Smooth muscle cell (in vitro differentiated cells): ENCODE measurements at regions not wholly inside any gene's neighbourhood (a gene's known extent, or its start where the extent isn't known, plus 50 kb on each side); places are given as distances from the start of the nearest gene placed in this dataset.

ENCODE experiments used
- DNase-seq: peaks from one replicate; lab custom pipeline; 2025; ENCODE audit not compliant: unreplicated experiment; lab: John Stamatoyannopoulos, UW
- H2AFZ ChIP-seq: fragments of 200-600 bp; sonication (generic); 2 replicates; pipeline ENCODE4 v1.6.0; 2016; ENCODE audit warnings: antibody characterized with exemption, low read depth, mild to moderate bottlenecking
- H3F3A ChIP-seq: fragments of 200-600 bp; sonication (generic); 2 replicates; pipeline ENCODE4 v1.6.0; 2017; ENCODE audit warnings: antibody characterized with exemption, low read depth
- H3K27ac ChIP-seq: fragments of 200-600 bp; sonication (generic); 2 replicates; pipeline ENCODE4 v1.5.1; 2016; ENCODE audit warnings: low read depth, mild to moderate bottlenecking
- H3K27me3 ChIP-seq: fragments of 200-600 bp; sonication (generic); 2 replicates; pipeline ENCODE4 v1.6.1; 2016; ENCODE audit warnings: low read depth, mild to moderate bottlenecking
- H3K36me3 ChIP-seq: fragments of 200-600 bp; sonication (generic); 2 replicates; pipeline ENCODE4 v1.5.1; 2016; ENCODE audit warnings: low read depth
- H3K4me1 ChIP-seq: fragments of 200-600 bp; sonication (generic); 2 replicates; pipeline ENCODE4 v1.5.1; 2016; ENCODE audit warnings: low read depth
- H3K4me2 ChIP-seq: fragments of 200-600 bp; sonication (generic); 2 replicates; pipeline ENCODE4 v1.6.0; 2016; ENCODE audit warnings: mild to moderate bottlenecking
- H3K4me3 ChIP-seq: fragments of 200-600 bp; sonication (generic); 2 replicates; pipeline ENCODE4 v1.5.1; 2016; ENCODE audit warnings: mild to moderate bottlenecking
- H3K79me2 ChIP-seq: fragments of 200-600 bp; sonication (generic); 2 replicates; pipeline ENCODE4 v1.6.0; 2016; ENCODE audit warnings: low read depth, mild to moderate bottlenecking
- H3K9ac ChIP-seq: fragments of 200-600 bp; sonication (generic); 2 replicates; pipeline ENCODE4 v1.6.0; 2016; ENCODE audit warnings: low read depth
- H3K9me3 ChIP-seq: fragments of 200-600 bp; sonication (generic); replicated peaks from 2 replicates; pipeline ENCODE4 v1.5.1; 2016; ENCODE audit warnings: low read depth
- H4K20me1 ChIP-seq: fragments of 200-600 bp; sonication (generic); 2 replicates; pipeline ENCODE4 v1.6.0; 2016; ENCODE audit warnings: low read depth
- WGBS: methylation state at CpG from one replicate; pipeline ENCODE4 v1.1.7; 2016; ENCODE audit warnings: low lambda C conversion rate; 5-methylcytosine and 5-hydroxymethylcytosine counted together
- TF ChIP-seq, protein P1 (sequence below): fragments of 200-600 bp; sonication (generic); IDR thresholded peaks from 2 replicates; pipeline ENCODE4 v1.5.1; 2017; ENCODE audit warnings: borderline replicate concordance, mild to moderate bottlenecking, antibody characterized with exemption; ENCODE audit not compliant: insufficient read depth, poor library complexity, severe bottlenecking

- no peaks in the 10 kb centered on the region for H3K36me3 ChIP-seq
- H3K9ac ChIP-seq, result no peak overlapping the region
- H3F3A ChIP-seq, result no peaks in the 10 kb centered on the region
- H3K4me3 ChIP-seq, result no peak overlapping the region
- H3K9me3 ChIP-seq, result no peaks in the 10 kb centered on the region
- 80% methylated on average over 1 of the region's 1 CpG for WGBS
- H3K79me2 ChIP-seq, result no peaks in the 10 kb centered on the region
- no peaks in the 10 kb centered on the region for H3K4me1 ChIP-seq
- H3K27ac ChIP-seq, result no peak overlapping the region
- no peaks in the 10 kb centered on the region for H4K20me1 ChIP-seq
- DNase-seq, result no peak
- no peak overlapping the region for H2AFZ ChIP-seq
- TF ChIP-seq, protein P1, sequence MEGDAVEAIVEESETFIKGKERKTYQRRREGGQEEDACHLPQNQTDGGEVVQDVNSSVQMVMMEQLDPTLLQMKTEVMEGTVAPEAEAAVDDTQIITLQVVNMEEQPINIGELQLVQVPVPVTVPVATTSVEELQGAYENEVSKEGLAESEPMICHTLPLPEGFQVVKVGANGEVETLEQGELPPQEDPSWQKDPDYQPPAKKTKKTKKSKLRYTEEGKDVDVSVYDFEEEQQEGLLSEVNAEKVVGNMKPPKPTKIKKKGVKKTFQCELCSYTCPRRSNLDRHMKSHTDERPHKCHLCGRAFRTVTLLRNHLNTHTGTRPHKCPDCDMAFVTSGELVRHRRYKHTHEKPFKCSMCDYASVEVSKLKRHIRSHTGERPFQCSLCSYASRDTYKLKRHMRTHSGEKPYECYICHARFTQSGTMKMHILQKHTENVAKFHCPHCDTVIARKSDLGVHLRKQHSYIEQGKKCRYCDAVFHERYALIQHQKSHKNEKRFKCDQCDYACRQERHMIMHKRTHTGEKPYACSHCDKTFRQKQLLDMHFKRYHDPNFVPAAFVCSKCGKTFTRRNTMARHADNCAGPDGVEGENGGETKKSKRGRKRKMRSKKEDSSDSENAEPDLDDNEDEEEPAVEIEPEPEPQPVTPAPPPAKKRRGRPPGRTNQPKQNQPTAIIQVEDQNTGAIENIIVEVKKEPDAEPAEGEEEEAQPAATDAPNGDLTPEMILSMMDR, result no peak
- H3K4me2 ChIP-seq, result no peak overlapping the region
- no peaks in the 10 kb centered on the region for H3K27me3 ChIP-seq
Observed at GRCh38 chr2:138205281-138205680, 241.0 kb downstream of the HNMT start.

GRCh38 chr2:138207074-138207930 is 243.0 kb downstream of the HNMT start:
- WGBS, result 95% methylated on average over 3 of the region's 3 CpGs
- Histone ChIP-seq H3K36me3 (no peaks in the 10 kb centered on the region), H3K4me3 (no peak overlapping the region), H3K9ac (no peak overlapping the region), H2AFZ (no peak overlapping the region), H3K27me3 (no peaks in the 10 kb centered on the region), H3K9me3 (no peaks in the 10 kb centered on the region), H3K79me2 (no peaks in the 10 kb centered on the region), H3F3A (no peaks in the 10 kb centered on the region), H3K4me2 (no peak overlapping the region), H3K27ac (no peak overlapping the region), H4K20me1 (no peaks in the 10 kb centered on the region), H3K4me1 (no peaks in the 10 kb centered on the region)
- no peak for DNase-seq
- TF ChIP-seq, protein P1, result no peak

GRCh38 chr2:138209009-138209408 is 244.7 kb downstream of the HNMT start:
- TF ChIP-seq, protein P1, result no peak
- Histone ChIP-seq H2AFZ (no peak overlapping the region), H3K4me2 (no peak overlapping the region)

GRCh38 chr2:138210487-138210886 is 246.2 kb downstream of the HNMT start:
- no peak overlapping the region for H3K9ac ChIP-seq
- H3K27me3 ChIP-seq, result no peaks in the 10 kb centered on the region
- H3F3A ChIP-seq, result no peaks in the 10 kb centered on the region
- no peaks in the 10 kb centered on the region for H3K36me3 ChIP-seq
- no peak overlapping the region for H3K4me3 ChIP-seq
- H3K9me3 ChIP-seq, result no peaks in the 10 kb centered on the region
- H3K4me2 ChIP-seq, result no peak overlapping the region
- H4K20me1 ChIP-seq, result no peaks in the 10 kb centered on the region
- DNase-seq, result no peak
- no peaks in the 10 kb centered on the region for H3K79me2 ChIP-seq
- no peaks in the 10 kb centered on the region for H3K4me1 ChIP-seq
- WGBS, result 90% methylated on average over 2 of the region's 2 CpGs
- TF ChIP-seq, protein P1, result no peak
- no peak overlapping the region for H3K27ac ChIP-seq
- H2AFZ ChIP-seq, result no peak overlapping the region

More at GRCh38 chr2:138209009-138209408, 244.7 kb downstream of the HNMT start:
- no peak for DNase-seq
- Histone ChIP-seq H3K4me3 (no peak overlapping the region), H3K9me3 (no peaks in the 10 kb centered on the region), H3K27me3 (no peaks in the 10 kb centered on the region), H3K9ac (no peak overlapping the region), H4K20me1 (no peaks in the 10 kb centered on the region), H3K4me1 (no peaks in the 10 kb centered on the region), H3K79me2 (no peaks in the 10 kb centered on the region), H3K36me3 (no peaks in the 10 kb centered on the region), H3K27ac (no peak overlapping the region), H3F3A (no peaks in the 10 kb centered on the region)
- 87% methylated on average over 3 of the region's 3 CpGs for WGBS
